ENCODE measurements at regions not wholly inside any gene's neighbourhood (a gene's known extent, or its start where the extent isn't known, plus 50 kb on each side); places are given as distances from the start of the nearest gene placed in this dataset.

GRCh38 chr10:78931321-78932053 is 137.3 kb upstream of the ZMIZ1 start:
- no peaks in the 10 kb centered on the region for H3K36me3 ChIP-seq (ENCODE audit: low read depth)
- ATAC-seq (ENCODE audit: low read depth) = peak; percentile 29; the same call in 1 of the 3 replicates
- no peaks in the 10 kb centered on the region for H3K27me3 ChIP-seq (ENCODE audit: insufficient read depth, poor library complexity, severe bottlenecking)
- H3K27ac ChIP-seq (ENCODE audit: poor library complexity, severe bottlenecking) = no peak overlapping the region
- H3K4me1 ChIP-seq (ENCODE audit: insufficient read depth, poor library complexity, severe bottlenecking) = peaks cover 7% of the 10 kb centered on the region
- H3K4me3 ChIP-seq (ENCODE audit: severe bottlenecking) = no peak overlapping the region
- no peaks in the 10 kb centered on the region for H3K9me3 ChIP-seq (ENCODE audit: severe bottlenecking)
- no peak for TF ChIP-seq CTCF (IDR thresholded peaks at IDR 0.05; ENCODE audit: poor library complexity, severe bottlenecking)
- no peak for DNase-seq (ENCODE audit: low spot score)

- no peak for ATAC-seq (ENCODE audit: low read depth)
- H3K27me3 ChIP-seq (ENCODE audit: insufficient read depth, poor library complexity, severe bottlenecking) = no peaks in the 10 kb centered on the region
- no peaks in the 10 kb centered on the region for H3K36me3 ChIP-seq (ENCODE audit: low read depth)
- no peak for TF ChIP-seq CTCF (IDR thresholded peaks at IDR 0.05; ENCODE audit: poor library complexity, severe bottlenecking)
- peaks cover 7% of the 10 kb centered on the region for H3K4me1 ChIP-seq (ENCODE audit: insufficient read depth, poor library complexity, severe bottlenecking)
- no peak overlapping the region for H3K27ac ChIP-seq (ENCODE audit: poor library complexity, severe bottlenecking)
- H3K4me3 ChIP-seq (ENCODE audit: severe bottlenecking) = no peak overlapping the region
- no peaks in the 10 kb centered on the region for H3K9me3 ChIP-seq (ENCODE audit: severe bottlenecking)
- DNase-seq (ENCODE audit: low spot score) = no peak
Measured at GRCh38 chr10:78932054-78932386, 136.7 kb upstream of the ZMIZ1 start.

GRCh38 chr10:78932861-78933260 is 135.9 kb upstream of the ZMIZ1 start:
- H3K36me3 ChIP-seq (ENCODE audit: low read depth) = no peaks in the 10 kb centered on the region
- no peak overlapping the region for H3K4me3 ChIP-seq (ENCODE audit: severe bottlenecking)
- H3K27me3 ChIP-seq (ENCODE audit: insufficient read depth, poor library complexity, severe bottlenecking) = no peaks in the 10 kb centered on the region
- no peak for TF ChIP-seq CTCF (IDR thresholded peaks at IDR 0.05; ENCODE audit: poor library complexity, severe bottlenecking)
- H3K9me3 ChIP-seq (ENCODE audit: severe bottlenecking) = no peaks in the 10 kb centered on the region
- ATAC-seq (ENCODE audit: low read depth) (no peak), DNase-seq (ENCODE audit: low spot score) (no peak)
- peaks cover 11% of the 10 kb centered on the region for H3K4me1 ChIP-seq (ENCODE audit: insufficient read depth, poor library complexity, severe bottlenecking)
- H3K27ac ChIP-seq (ENCODE audit: poor library complexity, severe bottlenecking) = no peak overlapping the region

GRCh38 chr10:78933828-78934531 is 134.8 kb upstream of the ZMIZ1 start:
- ATAC-seq (ENCODE audit: low read depth) = no peak
- Histone ChIP-seq H3K36me3 (ENCODE audit: low read depth) (no peaks in the 10 kb centered on the region), H3K27me3 (ENCODE audit: insufficient read depth, poor library complexity, severe bottlenecking) (no peaks in the 10 kb centered on the region), H3K4me3 (ENCODE audit: severe bottlenecking) (no peak overlapping the region), H3K4me1 (ENCODE audit: insufficient read depth, poor library complexity, severe bottlenecking) (peaks cover 11% of the 10 kb centered on the region), H3K27ac (ENCODE audit: poor library complexity, severe bottlenecking) (no peak overlapping the region), H3K9me3 (ENCODE audit: severe bottlenecking) (no peaks in the 10 kb centered on the region)
- TF ChIP-seq CTCF (IDR thresholded peaks at IDR 0.05; ENCODE audit: poor library complexity, severe bottlenecking) = no peak
- no peak for DNase-seq (ENCODE audit: low spot score)

- Histone ChIP-seq H3K36me3 (ENCODE audit: low read depth) (no peaks in the 10 kb centered on the region), H3K4me3 (ENCODE audit: severe bottlenecking) (no peak overlapping the region), H3K27me3 (ENCODE audit: insufficient read depth, poor library complexity, severe bottlenecking) (no peaks in the 10 kb centered on the region), H3K27ac (ENCODE audit: poor library complexity, severe bottlenecking) (no peak overlapping the region), H3K4me1 (ENCODE audit: insufficient read depth, poor library complexity, severe bottlenecking) (peaks cover 11% of the 10 kb centered on the region), H3K9me3 (ENCODE audit: severe bottlenecking) (no peaks in the 10 kb centered on the region)
- ATAC-seq (ENCODE audit: low read depth) (no peak), DNase-seq (ENCODE audit: low spot score) (no peak)
- no peak for TF ChIP-seq CTCF (IDR thresholded peaks at IDR 0.05; ENCODE audit: poor library complexity, severe bottlenecking)
Measured at GRCh38 chr10:78934532-78934898, 134.3 kb upstream of the ZMIZ1 start.
